Body of pancreas (tissue), 4 donors: ENCODE measurements at regions not wholly inside any gene's neighbourhood (a gene's known extent, or its start where the extent isn't known, plus 50 kb on each side); places are given as distances from the start of the nearest gene placed in this dataset.

Experiments
- POLR2A ChIP-seq, 3 donors: fragments of 450-650 bp; IDR thresholded peaks; one replicate each; pipeline ENCODE4 v1.6.1; 2016; ENCODE audit warnings: antibody characterized with exemption in 3 of 3, mild to moderate bottlenecking in 2 of 3
- TF ChIP-seq, protein P1 (sequence below), 7 experiments: fragments of 450-650 bp in 4 of 7; fragments of 200-600 bp in 3 of 7; sonication (generic) in 3 of 7; IDR thresholded peaks; one replicate each; pipeline ENCODE4 v1.5.1; 2016 to 2019; ENCODE audit warnings: antibody characterized with exemption in 7 of 7

- TF ChIP-seq, protein P1, sequence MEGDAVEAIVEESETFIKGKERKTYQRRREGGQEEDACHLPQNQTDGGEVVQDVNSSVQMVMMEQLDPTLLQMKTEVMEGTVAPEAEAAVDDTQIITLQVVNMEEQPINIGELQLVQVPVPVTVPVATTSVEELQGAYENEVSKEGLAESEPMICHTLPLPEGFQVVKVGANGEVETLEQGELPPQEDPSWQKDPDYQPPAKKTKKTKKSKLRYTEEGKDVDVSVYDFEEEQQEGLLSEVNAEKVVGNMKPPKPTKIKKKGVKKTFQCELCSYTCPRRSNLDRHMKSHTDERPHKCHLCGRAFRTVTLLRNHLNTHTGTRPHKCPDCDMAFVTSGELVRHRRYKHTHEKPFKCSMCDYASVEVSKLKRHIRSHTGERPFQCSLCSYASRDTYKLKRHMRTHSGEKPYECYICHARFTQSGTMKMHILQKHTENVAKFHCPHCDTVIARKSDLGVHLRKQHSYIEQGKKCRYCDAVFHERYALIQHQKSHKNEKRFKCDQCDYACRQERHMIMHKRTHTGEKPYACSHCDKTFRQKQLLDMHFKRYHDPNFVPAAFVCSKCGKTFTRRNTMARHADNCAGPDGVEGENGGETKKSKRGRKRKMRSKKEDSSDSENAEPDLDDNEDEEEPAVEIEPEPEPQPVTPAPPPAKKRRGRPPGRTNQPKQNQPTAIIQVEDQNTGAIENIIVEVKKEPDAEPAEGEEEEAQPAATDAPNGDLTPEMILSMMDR (IDR thresholded peaks at IDR 0.05) = no peak
- no peak for TF ChIP-seq POLR2A (IDR thresholded peaks at IDR 0.05)
Observed at GRCh38 chr1:38609166-38610025, 250.2 kb downstream of the RRAGC start.
